HEK293T (cell line): ENCODE measurements at regions not wholly inside any gene's neighbourhood (a gene's known extent, or its start where the extent isn't known, plus 50 kb on each side); places are given as distances from the start of the nearest gene placed in this dataset.

Experiments
- LEF1 ChIP-seq: fragments of 450-650 bp; IDR thresholded peaks from 2 replicates; pipeline ENCODE4 v1.6.1; 2017; ENCODE audit warnings: mild to moderate bottlenecking, borderline replicate concordance
- SP1 ChIP-seq: fragments of 450-650 bp; IDR thresholded peaks from 2 replicates; pipeline ENCODE4 v1.6.1; 2017
- ZNF384 ChIP-seq: fragments of 450-650 bp; IDR thresholded peaks from 2 replicates; pipeline ENCODE4 v1.6.1; 2016

DNA sequence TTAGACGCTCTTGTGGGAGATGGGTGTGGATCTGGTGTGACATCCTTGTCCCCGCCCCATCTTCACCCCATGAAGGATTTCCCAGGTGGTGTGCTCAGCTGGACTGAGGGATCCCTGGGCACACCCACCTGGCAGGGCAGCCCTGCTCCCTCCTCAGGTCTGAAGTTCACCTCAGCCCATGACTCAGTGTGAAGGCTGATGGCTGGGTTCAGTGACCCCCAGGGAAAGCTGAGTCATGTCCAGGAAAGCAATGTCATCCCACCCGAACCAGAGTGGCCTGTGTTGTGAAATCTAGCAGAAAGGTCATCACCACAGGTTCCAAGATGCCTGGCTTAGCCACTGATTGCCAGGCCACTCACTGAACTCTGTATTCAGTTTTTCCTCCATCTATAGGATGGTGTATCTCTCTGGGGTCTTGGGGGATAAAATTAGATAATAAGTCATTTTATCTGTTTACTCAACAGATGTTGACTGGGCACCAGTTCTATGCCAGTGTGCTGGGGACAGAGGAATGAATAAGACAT is 97.7 kb upstream of the JUN start:
- TF ChIP-seq LEF1 (no peak), SP1 (no peak), ZNF384 (no peak)
